ENCODE measurements at regions not wholly inside any gene's neighbourhood (a gene's known extent, or its start where the extent isn't known, plus 50 kb on each side); places are given as distances from the start of the nearest gene placed in this dataset.

DNA sequence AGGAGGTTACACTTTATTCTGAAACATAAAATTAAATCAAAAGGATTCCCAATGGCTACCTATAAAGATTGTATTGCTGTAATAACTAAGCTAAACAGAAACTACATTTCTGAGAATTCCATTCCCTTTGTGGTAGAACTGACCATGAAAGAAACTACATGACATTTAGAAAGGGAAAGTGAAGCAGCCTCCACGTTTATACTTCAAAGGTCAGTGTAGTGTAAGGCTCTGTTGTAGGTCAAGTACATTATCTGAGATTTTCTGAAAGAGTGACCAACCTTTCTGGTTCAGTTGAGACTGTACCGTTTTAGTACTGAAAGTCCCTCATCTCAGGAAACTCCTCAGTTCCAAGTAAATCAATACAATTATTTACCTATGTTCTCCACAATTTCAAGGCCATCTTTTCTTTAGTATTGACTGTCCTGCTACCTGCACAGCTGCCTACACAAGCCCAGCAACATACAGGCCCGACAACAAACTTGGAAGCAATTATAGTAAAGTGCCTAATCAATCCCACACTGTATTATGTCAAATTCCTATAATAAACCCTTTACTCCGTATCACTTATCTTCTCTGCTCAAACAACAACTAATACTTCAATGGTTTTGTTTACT lies 343.0 kb downstream of the PLOD2 start:
- WGBS, 3 donors, result 11 to 40% (median 20%) methylated on average over 4 of the region's 4 CpGs
- FAIRE-seq, result no peak
- DNase-seq, result no peak
- H3K27me3 ChIP-seq (ENCODE audit: control insufficient read depth in 3 of 3, insufficient read depth in 3 of 3, low read length in 3 of 3), result no peaks in the 10 kb centered on the region
- H3K9me3 ChIP-seq (ENCODE audit: control insufficient read depth in 2 of 2, insufficient read depth in 1 of 2, low read depth in 1 of 2, low read length in 1 of 2), result no peaks in the 10 kb centered on the region
- H3K36me3 ChIP-seq (ENCODE audit: control insufficient read depth in 3 of 3, insufficient read depth in 2 of 3, low read depth in 1 of 3, low read length in 3 of 3), result no peaks in the 10 kb centered on the region
- H3K27ac ChIP-seq (ENCODE audit: low read depth in 1 of 3, low read length in 2 of 3), result no peak overlapping the region
- no peaks in the 10 kb centered on the region for H3K4me1 ChIP-seq (ENCODE audit: control insufficient read depth in 3 of 3, insufficient read depth in 2 of 3, low read depth in 1 of 3, low read length in 2 of 3)
- H3K4me3 ChIP-seq (ENCODE audit: low read depth in 1 of 3, low read length in 3 of 3), result no peak overlapping the region

DNA sequence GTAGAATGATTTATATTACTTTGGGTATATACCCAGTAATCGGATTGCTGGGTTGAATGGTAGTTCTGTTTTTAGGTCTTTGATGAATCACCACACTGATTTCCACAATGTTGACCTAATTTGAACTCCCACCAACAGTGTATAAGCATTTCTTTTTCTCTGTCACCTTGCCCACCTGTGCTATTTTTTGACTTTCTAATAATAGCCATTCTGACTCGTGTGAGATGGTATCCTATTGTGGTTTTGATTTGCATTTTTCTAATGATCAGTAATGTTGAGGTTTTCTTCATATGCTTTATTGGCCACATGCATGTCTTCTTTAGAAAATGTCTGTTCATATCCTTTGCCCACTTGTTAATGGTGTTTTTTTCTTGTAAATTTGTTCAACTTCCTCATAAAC lies 340.8 kb downstream of the PLOD2 start:
- Histone ChIP-seq H3K9me3 (ENCODE audit: control insufficient read depth in 2 of 2, insufficient read depth in 1 of 2, low read depth in 1 of 2, low read length in 1 of 2) (peaks cover 0 to 4% of the 10 kb centered on the region in 2 donors), H3K4me1 (ENCODE audit: control insufficient read depth in 3 of 3, insufficient read depth in 2 of 3, low read depth in 1 of 3, low read length in 2 of 3) (no peaks in the 10 kb centered on the region), H3K36me3 (ENCODE audit: control insufficient read depth in 3 of 3, insufficient read depth in 2 of 3, low read depth in 1 of 3, low read length in 3 of 3) (no peaks in the 10 kb centered on the region), H3K27me3 (ENCODE audit: control insufficient read depth in 3 of 3, insufficient read depth in 3 of 3, low read length in 3 of 3) (no peaks in the 10 kb centered on the region), H3K27ac (ENCODE audit: low read depth in 1 of 3, low read length in 2 of 3) (no peak overlapping the region), H3K4me3 (ENCODE audit: low read depth in 1 of 3, low read length in 3 of 3) (no peak overlapping the region)
- DNase-seq (no peak), FAIRE-seq (no peak)
- 53 to 79% (median 73%) methylated on average over 2 of the region's 2 CpGs for WGBS, 3 donors

DNA sequence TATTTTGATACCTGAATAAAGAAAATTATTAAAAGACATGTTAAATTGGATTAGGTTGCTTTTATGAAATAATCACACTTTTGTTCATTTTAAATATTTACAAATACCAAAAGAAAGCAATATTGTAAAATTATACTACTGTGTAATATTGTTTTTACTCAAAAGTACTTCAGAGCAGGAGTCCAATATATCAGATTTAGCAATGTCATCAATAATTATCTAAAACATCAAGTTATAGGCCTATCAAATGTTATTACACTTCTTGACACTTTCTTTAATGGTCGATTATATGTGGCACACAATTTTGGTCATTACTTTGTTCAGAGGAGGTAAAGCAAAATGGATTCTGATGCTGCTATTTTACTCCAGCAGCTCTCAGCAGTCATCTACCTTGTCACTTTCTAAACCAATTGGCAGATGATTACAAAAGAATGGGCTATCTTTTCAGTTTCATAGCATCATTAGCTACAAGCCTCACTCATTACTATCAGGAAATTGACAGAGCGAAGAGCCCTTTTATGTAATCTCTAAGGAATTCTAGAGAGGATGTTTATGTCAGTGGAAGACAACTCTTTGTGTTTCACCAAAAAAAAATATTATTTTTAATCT lies 318.6 kb downstream of the PLOD2 start:
- H3K4me1 ChIP-seq (ENCODE audit: control insufficient read depth in 3 of 3, insufficient read depth in 2 of 3, low read depth in 1 of 3, low read length in 2 of 3), result no peaks in the 10 kb centered on the region
- H3K9me3 ChIP-seq (ENCODE audit: control insufficient read depth in 2 of 2, insufficient read depth in 1 of 2, low read depth in 1 of 2, low read length in 1 of 2), result no peaks in the 10 kb centered on the region
- DNase-seq (no peak), FAIRE-seq (no peak)
- WGBS, 3 donors, result 65 to 70% (median 68%) methylated on average over 2 of the region's 2 CpGs
- no peaks in the 10 kb centered on the region for H3K27me3 ChIP-seq (ENCODE audit: control insufficient read depth in 3 of 3, insufficient read depth in 3 of 3, low read length in 3 of 3)
- H3K36me3 ChIP-seq (ENCODE audit: control insufficient read depth in 3 of 3, insufficient read depth in 2 of 3, low read depth in 1 of 3, low read length in 3 of 3), result no peaks in the 10 kb centered on the region
- H3K4me3 ChIP-seq (ENCODE audit: low read depth in 1 of 3, low read length in 3 of 3), result no peak overlapping the region
- no peak overlapping the region for H3K27ac ChIP-seq (ENCODE audit: low read depth in 1 of 3, low read length in 2 of 3)

DNA sequence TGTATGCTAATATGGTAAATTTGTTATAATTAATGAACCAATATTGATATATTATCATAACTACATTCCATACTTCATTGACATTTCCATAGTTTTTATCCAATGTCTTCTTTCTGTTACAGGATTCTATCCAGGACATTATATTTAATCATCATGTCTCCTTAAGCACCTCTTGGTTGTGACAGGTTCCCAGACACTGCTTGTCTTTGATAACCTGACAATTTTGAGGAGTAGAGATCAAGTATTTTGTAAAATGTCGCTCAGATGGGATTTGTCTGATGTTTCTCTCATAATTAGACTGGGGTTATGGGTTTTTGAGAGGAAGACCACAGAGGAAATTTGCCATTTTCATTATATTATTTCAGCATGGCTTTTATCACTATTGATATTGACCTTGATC lies 317.4 kb downstream of the PLOD2 start:
- 54 to 76% (median 64%) methylated on average over 1 of the region's 1 CpG for WGBS, 3 donors
- Histone ChIP-seq H3K27me3 (ENCODE audit: control insufficient read depth in 3 of 3, insufficient read depth in 3 of 3, low read length in 3 of 3) (no peaks in the 10 kb centered on the region), H3K36me3 (ENCODE audit: control insufficient read depth in 3 of 3, insufficient read depth in 2 of 3, low read depth in 1 of 3, low read length in 3 of 3) (no peaks in the 10 kb centered on the region), H3K27ac (ENCODE audit: low read depth in 1 of 3, low read length in 2 of 3) (no peak overlapping the region), H3K9me3 (ENCODE audit: control insufficient read depth in 2 of 2, insufficient read depth in 1 of 2, low read depth in 1 of 2, low read length in 1 of 2) (no peaks in the 10 kb centered on the region), H3K4me3 (ENCODE audit: low read depth in 1 of 3, low read length in 3 of 3) (no peak overlapping the region), H3K4me1 (ENCODE audit: control insufficient read depth in 3 of 3, insufficient read depth in 2 of 3, low read depth in 1 of 3, low read length in 2 of 3) (no peaks in the 10 kb centered on the region)
- DNase-seq (no peak), FAIRE-seq (no peak)

DNA sequence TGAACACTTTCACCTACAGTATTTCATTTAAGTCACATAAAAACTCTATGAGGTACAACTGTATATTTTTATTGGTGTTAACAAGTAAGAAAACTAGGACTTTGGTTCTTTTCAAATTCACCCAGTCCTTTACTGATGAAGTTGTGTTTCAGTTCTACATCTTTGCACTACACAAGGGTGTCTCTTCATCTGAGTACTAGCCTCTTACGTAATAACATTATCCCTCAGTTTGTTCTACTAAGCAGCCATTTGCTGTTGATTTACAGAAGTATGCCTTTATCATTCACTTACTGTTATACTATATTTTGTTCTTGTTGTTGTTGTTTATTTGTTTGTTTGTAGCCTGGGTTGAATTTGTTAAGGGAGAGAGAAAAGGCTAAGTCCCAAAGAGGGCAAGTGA lies 311.9 kb downstream of the PLOD2 start:
- FAIRE-seq (no peak), DNase-seq (no peak)
- no peaks in the 10 kb centered on the region for H3K4me1 ChIP-seq (ENCODE audit: control insufficient read depth in 3 of 3, insufficient read depth in 2 of 3, low read depth in 1 of 3, low read length in 2 of 3)
- WGBS, 3 donors, result 93 to 100% (median 96%) methylated on average over 1 of the region's 1 CpG
- H3K27me3 ChIP-seq (ENCODE audit: control insufficient read depth in 3 of 3, insufficient read depth in 3 of 3, low read length in 3 of 3), result no peaks in the 10 kb centered on the region
- H3K27ac ChIP-seq (ENCODE audit: low read depth in 1 of 3, low read length in 2 of 3), result no peak overlapping the region
- no peaks in the 10 kb centered on the region for H3K9me3 ChIP-seq (ENCODE audit: control insufficient read depth in 2 of 2, insufficient read depth in 1 of 2, low read depth in 1 of 2, low read length in 1 of 2)
- H3K4me3 ChIP-seq (ENCODE audit: low read depth in 1 of 3, low read length in 3 of 3), result no peak overlapping the region
- H3K36me3 ChIP-seq (ENCODE audit: control insufficient read depth in 3 of 3, insufficient read depth in 2 of 3, low read depth in 1 of 3, low read length in 3 of 3), result no peaks in the 10 kb centered on the region

DNA sequence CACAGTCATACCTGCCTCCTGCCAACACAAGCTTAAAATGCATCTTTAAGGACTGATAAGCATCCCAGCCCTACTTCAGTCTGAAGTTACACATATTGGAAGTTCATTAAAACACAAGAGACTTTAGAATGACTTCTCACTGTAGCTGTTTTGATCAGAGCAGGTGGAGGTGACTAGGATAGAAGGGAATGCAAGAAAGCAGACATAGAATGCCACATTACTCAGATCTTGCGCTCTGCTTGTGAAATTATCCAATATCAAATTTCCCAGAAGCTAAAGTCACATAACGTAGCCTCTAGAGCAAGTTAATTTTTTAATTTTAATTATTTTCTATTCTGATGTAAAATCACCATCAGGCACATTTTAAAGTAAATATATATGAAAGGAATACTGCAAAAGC lies 306.5 kb downstream of the PLOD2 start:
- no peaks in the 10 kb centered on the region for H3K27me3 ChIP-seq (ENCODE audit: control insufficient read depth in 3 of 3, insufficient read depth in 3 of 3, low read length in 3 of 3)
- H3K36me3 ChIP-seq (ENCODE audit: control insufficient read depth in 3 of 3, insufficient read depth in 2 of 3, low read depth in 1 of 3, low read length in 3 of 3), result no peaks in the 10 kb centered on the region
- no peaks in the 10 kb centered on the region for H3K4me1 ChIP-seq (ENCODE audit: control insufficient read depth in 3 of 3, insufficient read depth in 2 of 3, low read depth in 1 of 3, low read length in 2 of 3)
- DNase-seq, result no peak
- H3K4me3 ChIP-seq (ENCODE audit: low read depth in 1 of 3, low read length in 3 of 3), result no peak overlapping the region
- 69 to 86% (median 71%) methylated on average over 2 of the region's 2 CpGs for WGBS, 3 donors
- FAIRE-seq, result no peak
- no peak overlapping the region for H3K27ac ChIP-seq (ENCODE audit: low read depth in 1 of 3, low read length in 2 of 3)
- no peaks in the 10 kb centered on the region for H3K9me3 ChIP-seq (ENCODE audit: control insufficient read depth in 2 of 2, insufficient read depth in 1 of 2, low read depth in 1 of 2, low read length in 1 of 2)

DNA sequence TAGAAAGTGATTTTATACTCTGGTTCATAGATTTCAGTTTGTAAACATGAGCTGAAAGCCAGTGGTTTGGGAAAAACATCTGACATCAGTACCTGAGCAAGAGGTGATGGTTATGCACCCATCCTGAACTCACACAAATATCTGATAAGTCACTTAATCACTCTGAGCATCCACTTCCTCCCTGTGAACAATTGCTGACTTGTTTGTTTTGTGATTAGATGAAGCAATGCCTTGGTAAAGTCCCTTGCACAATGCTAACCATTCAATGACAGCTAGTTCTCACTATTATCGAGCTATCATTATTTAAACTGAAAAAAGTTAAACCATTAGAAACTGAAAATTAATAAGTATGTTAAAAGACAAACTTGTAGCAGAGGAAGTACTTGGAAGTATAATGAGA lies 303.0 kb downstream of the PLOD2 start:
- no peak overlapping the region for H3K27ac ChIP-seq (ENCODE audit: low read depth in 1 of 3, low read length in 2 of 3)
- H3K4me3 ChIP-seq (ENCODE audit: low read depth in 1 of 3, low read length in 3 of 3), result no peak overlapping the region
- FAIRE-seq (no peak), DNase-seq (no peak)
- no peaks in the 10 kb centered on the region for H3K27me3 ChIP-seq (ENCODE audit: control insufficient read depth in 3 of 3, insufficient read depth in 3 of 3, low read length in 3 of 3)
- WGBS, 3 donors, result 11 to 30% (median 11%) methylated on average over 1 of the region's 1 CpG
- no peaks in the 10 kb centered on the region for H3K36me3 ChIP-seq (ENCODE audit: control insufficient read depth in 3 of 3, insufficient read depth in 2 of 3, low read depth in 1 of 3, low read length in 3 of 3)
- H3K9me3 ChIP-seq (ENCODE audit: control insufficient read depth in 2 of 2, insufficient read depth in 1 of 2, low read depth in 1 of 2, low read length in 1 of 2), result no peaks in the 10 kb centered on the region
- no peaks in the 10 kb centered on the region for H3K4me1 ChIP-seq (ENCODE audit: control insufficient read depth in 3 of 3, insufficient read depth in 2 of 3, low read depth in 1 of 3, low read length in 2 of 3)

DNA sequence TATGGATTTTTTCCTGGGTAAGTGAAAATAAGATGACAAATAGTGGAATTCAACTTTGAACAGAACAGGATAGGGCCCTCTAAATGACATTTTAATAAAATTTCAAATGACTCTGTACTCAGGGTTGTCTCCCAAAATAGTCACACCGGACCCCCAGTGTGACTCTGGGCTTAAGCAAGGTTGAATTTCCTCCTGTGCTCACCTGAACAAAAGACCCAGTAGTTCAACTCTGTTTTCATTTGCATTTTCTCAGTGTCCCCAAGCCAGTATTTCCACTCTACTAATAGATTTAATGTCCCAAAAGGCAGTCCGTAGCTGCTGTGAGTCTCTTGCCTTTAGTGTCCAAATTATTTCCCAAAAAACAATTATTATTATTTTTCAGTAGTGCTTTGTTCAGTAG lies 296.6 kb downstream of the PLOD2 start:
- H3K36me3 ChIP-seq (ENCODE audit: control insufficient read depth in 3 of 3, insufficient read depth in 2 of 3, low read depth in 1 of 3, low read length in 3 of 3), result no peaks in the 10 kb centered on the region
- no peak overlapping the region for H3K4me3 ChIP-seq (ENCODE audit: low read depth in 1 of 3, low read length in 3 of 3)
- H3K4me1 ChIP-seq (ENCODE audit: control insufficient read depth in 3 of 3, insufficient read depth in 2 of 3, low read depth in 1 of 3, low read length in 2 of 3), result no peaks in the 10 kb centered on the region
- no peak overlapping the region for H3K27ac ChIP-seq (ENCODE audit: low read depth in 1 of 3, low read length in 2 of 3)
- WGBS, 3 donors, result 63 to 69% (median 67%) methylated on average over 2 of the region's 2 CpGs
- DNase-seq (no peak), FAIRE-seq (no peak)
- no peaks in the 10 kb centered on the region for H3K27me3 ChIP-seq (ENCODE audit: control insufficient read depth in 3 of 3, insufficient read depth in 3 of 3, low read length in 3 of 3)
- H3K9me3 ChIP-seq (ENCODE audit: control insufficient read depth in 2 of 2, insufficient read depth in 1 of 2, low read depth in 1 of 2, low read length in 1 of 2), result no peaks in the 10 kb centered on the region

DNA sequence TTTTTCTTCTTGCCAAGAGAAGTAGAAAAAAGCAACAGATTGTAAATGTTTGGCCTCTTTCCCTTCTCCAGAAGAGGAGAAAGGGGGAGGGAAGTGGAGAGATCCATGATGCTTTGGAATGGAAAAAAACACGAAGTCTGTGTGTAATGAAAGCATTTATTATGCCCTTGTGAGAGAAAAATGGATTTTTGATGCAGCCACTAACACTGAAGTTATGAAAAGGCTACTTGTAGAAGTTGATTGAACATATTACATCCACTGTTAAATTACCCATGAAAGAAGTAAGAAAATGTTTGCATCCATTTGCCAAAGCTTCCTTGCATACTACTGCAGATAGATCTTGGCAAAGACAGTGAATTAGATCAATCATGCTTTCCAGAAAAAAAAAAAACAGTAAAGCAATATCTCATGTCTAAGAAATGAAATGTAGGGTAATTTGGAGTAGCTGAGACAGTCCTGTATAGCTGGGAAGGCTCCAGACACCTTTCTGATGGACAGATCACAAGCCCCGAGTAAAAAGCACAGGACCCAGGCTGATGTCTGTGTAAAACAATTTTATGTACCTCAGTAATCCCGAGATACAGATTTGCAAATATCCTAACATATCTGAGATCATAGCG lies 295.5 kb downstream of the PLOD2 start:
- DNase-seq (no peak), FAIRE-seq (no peak)
- H3K27me3 ChIP-seq (ENCODE audit: control insufficient read depth in 3 of 3, insufficient read depth in 3 of 3, low read length in 3 of 3), result no peaks in the 10 kb centered on the region
- 49 to 55% (median 53%) methylated on average over 4 of the region's 4 CpGs for WGBS, 3 donors
- H3K36me3 ChIP-seq (ENCODE audit: control insufficient read depth in 3 of 3, insufficient read depth in 2 of 3, low read depth in 1 of 3, low read length in 3 of 3), result no peaks in the 10 kb centered on the region
- H3K4me1 ChIP-seq (ENCODE audit: control insufficient read depth in 3 of 3, insufficient read depth in 2 of 3, low read depth in 1 of 3, low read length in 2 of 3), result no peaks in the 10 kb centered on the region
- no peaks in the 10 kb centered on the region for H3K9me3 ChIP-seq (ENCODE audit: control insufficient read depth in 2 of 2, insufficient read depth in 1 of 2, low read depth in 1 of 2, low read length in 1 of 2)
- no peak overlapping the region for H3K4me3 ChIP-seq (ENCODE audit: low read depth in 1 of 3, low read length in 3 of 3)
- no peak overlapping the region for H3K27ac ChIP-seq (ENCODE audit: low read depth in 1 of 3, low read length in 2 of 3)

Measured in small intestine (tissue), 7 donors.